Testis (tissue), 2 donors: ENCODE measurements at regions not wholly inside any gene's neighbourhood (a gene's known extent, or its start where the extent isn't known, plus 50 kb on each side); places are given as distances from the start of the nearest gene placed in this dataset.
"Not testable (repeated sequence)": the region's sequence is repeated elsewhere in the genome, so short reads cannot be mapped to it uniquely, and the experiment has no call there.

Source experiments
- DNase-seq: peaks from one replicate; pipeline ENCODE4 v3.0.0-alpha.2; 2019
- H3K27ac ChIP-seq, 2 donors: fragments of 200-600 bp; sonication (generic); one replicate each; pipeline ENCODE4 v1.5.1; 2019
- H3K27me3 ChIP-seq: fragments of 200-600 bp; sonication (generic); one replicate; pipeline ENCODE4 v1.5.1; 2019
- H3K36me3 ChIP-seq: fragments of 200-600 bp; sonication (generic); one replicate; pipeline ENCODE4 v1.5.1; 2017; ENCODE audit warnings: low read depth; ENCODE audit errors: missing control alignments
- H3K4me1 ChIP-seq: fragments of 200-600 bp; sonication (generic); one replicate; pipeline ENCODE4 v1.5.1; 2019
- H3K4me3 ChIP-seq, 2 donors: fragments of 200-600 bp; sonication (generic); one replicate each; pipeline ENCODE4 v1.5.1; 2017 to 2019
- H3K9me3 ChIP-seq: fragments of 200-600 bp; sonication (generic); one replicate; pipeline ENCODE4 v1.5.1; 2017
- POLR2A ChIP-seq: fragments of 450-650 bp; IDR thresholded peaks from one replicate; pipeline ENCODE4 v1.6.1; 2017; ENCODE audit warnings: antibody characterized with exemption, mild to moderate bottlenecking, moderate library complexity
- WGBS, 2 donors: methylation state at CpG; one replicate each; pipeline ENCODE4 v1.1.5; 2018; 5-methylcytosine and 5-hydroxymethylcytosine counted together
- intact Hi-C: fragments of 100-400 bp; cut with DNase I; formaldehyde crosslinking; loops from one replicate; pipeline ENCODE4 v1.15.1; 2023; ENCODE audit warnings: low total_unique reads
- TF ChIP-seq, protein P1 (sequence below), 3 experiments: fragments of 450-650 bp in 2 of 3; fragments of 200-600 bp in 1 of 3; sonication (generic) in 1 of 3; IDR thresholded peaks; one replicate each; pipeline ENCODE4 v1.5.1; 2016 to 2019; ENCODE audit warnings: antibody characterized with exemption in 3 of 3, mild to moderate bottlenecking in 2 of 3, moderate library complexity in 1 of 3

DNA sequence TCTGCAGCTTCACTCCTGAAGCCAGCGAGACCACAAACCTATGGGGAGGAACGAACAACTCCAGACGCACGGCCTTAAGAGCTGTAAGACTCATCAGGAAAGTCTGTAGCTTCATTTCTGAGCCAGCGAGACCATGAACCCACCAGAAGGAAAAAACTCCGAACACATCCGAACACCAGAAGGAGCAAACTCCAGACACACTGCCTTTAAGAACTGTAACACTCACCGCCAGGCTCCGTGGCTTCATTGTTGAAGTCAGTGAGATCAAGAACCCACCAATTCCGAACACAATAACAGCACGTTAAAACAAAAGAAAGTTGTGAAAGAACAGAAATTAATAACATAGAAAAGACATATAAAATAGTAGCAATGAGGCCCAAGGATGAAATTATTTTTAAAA, 300.5 kb upstream of the MDFIC2 start:
- H3K36me3 ChIP-seq, result no peaks in the 10 kb centered on the region
- intact Hi-C loops, result no loop called here

DNA sequence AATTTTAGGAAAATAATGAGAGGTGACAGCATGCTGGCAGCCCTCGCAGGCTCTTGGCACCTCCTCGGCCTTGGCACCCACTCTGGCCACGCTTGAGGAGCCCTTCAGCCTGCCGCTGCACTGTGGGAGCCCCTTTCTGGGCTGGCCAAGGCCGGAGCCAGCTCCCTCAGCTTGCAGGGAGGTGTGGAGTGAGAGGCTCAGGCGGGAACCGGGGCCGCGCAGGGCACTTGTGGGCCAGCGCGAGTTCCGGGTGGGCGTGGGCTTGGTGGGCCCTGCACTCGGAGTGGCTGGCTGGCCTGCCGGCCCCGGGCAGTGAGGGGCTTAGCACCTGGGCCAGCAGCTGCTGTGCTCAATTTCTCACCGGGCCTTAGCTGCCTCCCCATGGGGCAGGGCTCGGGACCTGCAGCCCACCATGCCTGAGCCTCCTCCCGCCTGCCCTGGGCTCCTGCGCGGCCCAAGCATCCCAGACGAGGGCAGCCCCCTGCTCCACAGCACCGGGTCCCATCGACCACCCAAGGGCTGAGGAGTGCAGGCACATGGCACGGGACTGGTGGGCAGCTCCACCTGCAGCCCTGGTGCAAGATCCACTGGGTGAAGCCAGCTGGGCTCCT, 299.3 kb upstream of the MDFIC2 start:
- DNase-seq, H3K27ac ChIP-seq, H3K4me1 ChIP-seq, H3K27me3 ChIP-seq, H3K9me3 ChIP-seq, H3K36me3 ChIP-seq, intact Hi-C loops: not testable (repeated sequence)
- peak overlapping the region in 1 of 2 donors; percentile 8 for H3K4me3 ChIP-seq
- WGBS, 2 donors, result 74 to 88% methylated on average over 9 to 22 of the region's 25 CpGs

More for the DNA sequence above, 300.5 kb upstream of the MDFIC2 start:
- H3K9me3 ChIP-seq, result no peaks in the 10 kb centered on the region
- 85 to 87% methylated on average over 10 to 11 of the region's 11 CpGs for WGBS, 2 donors
- no peak overlapping the region for H3K27ac ChIP-seq
- no peak for TF ChIP-seq POLR2A
- TF ChIP-seq, protein P1, sequence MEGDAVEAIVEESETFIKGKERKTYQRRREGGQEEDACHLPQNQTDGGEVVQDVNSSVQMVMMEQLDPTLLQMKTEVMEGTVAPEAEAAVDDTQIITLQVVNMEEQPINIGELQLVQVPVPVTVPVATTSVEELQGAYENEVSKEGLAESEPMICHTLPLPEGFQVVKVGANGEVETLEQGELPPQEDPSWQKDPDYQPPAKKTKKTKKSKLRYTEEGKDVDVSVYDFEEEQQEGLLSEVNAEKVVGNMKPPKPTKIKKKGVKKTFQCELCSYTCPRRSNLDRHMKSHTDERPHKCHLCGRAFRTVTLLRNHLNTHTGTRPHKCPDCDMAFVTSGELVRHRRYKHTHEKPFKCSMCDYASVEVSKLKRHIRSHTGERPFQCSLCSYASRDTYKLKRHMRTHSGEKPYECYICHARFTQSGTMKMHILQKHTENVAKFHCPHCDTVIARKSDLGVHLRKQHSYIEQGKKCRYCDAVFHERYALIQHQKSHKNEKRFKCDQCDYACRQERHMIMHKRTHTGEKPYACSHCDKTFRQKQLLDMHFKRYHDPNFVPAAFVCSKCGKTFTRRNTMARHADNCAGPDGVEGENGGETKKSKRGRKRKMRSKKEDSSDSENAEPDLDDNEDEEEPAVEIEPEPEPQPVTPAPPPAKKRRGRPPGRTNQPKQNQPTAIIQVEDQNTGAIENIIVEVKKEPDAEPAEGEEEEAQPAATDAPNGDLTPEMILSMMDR (IDR thresholded peaks at IDR 0.05), result no peak
- no peaks in the 10 kb centered on the region for H3K4me1 ChIP-seq
- H3K4me3 ChIP-seq, result no peak overlapping the region
- no peak for DNase-seq
- H3K27me3 ChIP-seq, result no peaks in the 10 kb centered on the region

DNA sequence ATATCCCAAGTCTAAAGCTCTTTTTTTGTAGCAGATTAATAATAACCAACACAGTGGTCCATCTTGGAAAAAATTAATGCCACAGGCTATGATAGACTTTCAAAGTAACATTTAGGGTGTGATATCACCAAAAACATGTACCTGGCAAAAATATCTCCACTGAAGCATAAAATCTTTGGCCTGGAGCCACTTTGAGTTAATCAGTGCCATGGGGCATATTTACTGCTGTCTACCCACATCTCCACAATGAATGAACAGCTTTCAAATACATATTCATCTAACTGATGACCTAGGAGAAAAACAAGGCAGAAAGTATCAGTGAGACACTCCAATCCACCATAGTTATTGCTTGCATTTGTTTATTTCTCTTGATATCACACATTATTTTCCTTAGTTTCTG, 296.0 kb upstream of the MDFIC2 start:
- no peak for DNase-seq
- Histone ChIP-seq H3K4me3 (no peak overlapping the region), H3K27me3 (no peaks in the 10 kb centered on the region), H3K27ac (no peak overlapping the region), H3K36me3 (no peaks in the 10 kb centered on the region), H3K4me1 (no peaks in the 10 kb centered on the region), H3K9me3 (no peaks in the 10 kb centered on the region)
- TF ChIP-seq POLR2A, result no peak
- TF ChIP-seq, protein P1 (IDR thresholded peaks at IDR 0.05), result no peak
- intact Hi-C loops, result no loop called here

DNA sequence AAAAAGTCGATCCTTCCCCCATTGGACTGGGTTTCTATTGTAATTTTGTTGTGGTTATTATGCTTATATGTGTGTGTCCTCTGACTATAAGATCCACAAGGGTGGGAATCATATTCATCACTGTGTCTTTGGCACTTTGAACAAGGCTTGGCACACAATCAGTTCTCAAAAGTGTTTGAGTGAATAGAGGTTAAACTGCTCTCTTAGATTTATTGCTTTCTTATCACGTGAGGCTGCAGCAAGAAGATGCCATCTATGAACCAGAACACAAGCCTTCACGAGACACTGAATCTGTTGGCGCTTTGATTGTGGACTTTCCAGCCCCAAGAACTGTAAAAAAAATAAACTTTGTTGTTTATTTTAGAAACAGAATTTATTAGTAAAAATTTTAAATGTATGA, 295.0 kb upstream of the MDFIC2 start:
- Histone ChIP-seq H3K36me3 (no peaks in the 10 kb centered on the region), H3K4me3 (no peak overlapping the region), H3K4me1 (no peaks in the 10 kb centered on the region), H3K27me3 (no peaks in the 10 kb centered on the region), H3K9me3 (no peaks in the 10 kb centered on the region), H3K27ac (no peak overlapping the region)
- intact Hi-C loops, result no loop called here
- WGBS, 2 donors, result 82 to 85% methylated on average over 4 of the region's 4 CpGs
- DNase-seq, result no peak
- no peak for TF ChIP-seq POLR2A
- TF ChIP-seq, protein P1 (IDR thresholded peaks at IDR 0.05), result no peak

DNA sequence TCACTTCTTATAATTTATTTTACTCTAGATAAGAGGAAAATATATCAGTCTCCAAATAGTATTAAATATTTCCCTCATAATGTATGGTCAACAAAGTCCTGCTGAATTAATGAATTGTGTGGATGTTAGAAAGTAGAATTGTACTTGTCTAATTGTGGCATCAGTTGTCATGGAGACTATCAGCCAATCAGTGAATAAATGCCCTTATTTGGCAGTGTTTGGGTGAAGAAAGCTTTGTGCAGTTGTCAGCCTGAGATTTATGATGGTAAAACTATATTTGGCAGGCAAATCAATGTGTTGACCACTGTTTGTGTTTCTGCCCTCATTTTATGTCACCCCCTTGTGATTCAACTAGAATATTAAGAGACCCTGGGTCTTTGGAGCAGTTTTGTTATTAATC, 293.6 kb upstream of the MDFIC2 start:
- H3K27ac ChIP-seq, result no peak overlapping the region
- H3K36me3 ChIP-seq, result no peaks in the 10 kb centered on the region
- TF ChIP-seq, protein P1 (IDR thresholded peaks at IDR 0.05), result no peak
- no peak for TF ChIP-seq POLR2A
- no peak overlapping the region for H3K4me3 ChIP-seq
- H3K9me3 ChIP-seq, result no peaks in the 10 kb centered on the region
- H3K4me1 ChIP-seq, result no peaks in the 10 kb centered on the region
- intact Hi-C loops, result no loop called here
- H3K27me3 ChIP-seq, result no peaks in the 10 kb centered on the region
- no peak for DNase-seq
